Ramos (cell line): ENCODE measurements at regions not wholly inside any gene's neighbourhood (a gene's known extent, or its start where the extent isn't known, plus 50 kb on each side); places are given as distances from the start of the nearest gene placed in this dataset.
"Not testable (repeated sequence)": the region's sequence is repeated elsewhere in the genome, so short reads cannot be mapped to it uniquely, and the experiment has no call there.

Experiments used
- in situ Hi-C: fragments of 300-500 bp; cut with MboI; formaldehyde crosslinking; loops from one replicate; pipeline ENCODE4 v1.14.3; 2022; ENCODE audit warnings: low sequenced_read_pairs; ENCODE audit not compliant: unreplicated experiment

- in situ Hi-C loops, result not testable (repeated sequence)
Observed at GRCh38 chr13:44682416-44682815, 106.3 kb upstream of the TSC22D1 start.

DNA sequence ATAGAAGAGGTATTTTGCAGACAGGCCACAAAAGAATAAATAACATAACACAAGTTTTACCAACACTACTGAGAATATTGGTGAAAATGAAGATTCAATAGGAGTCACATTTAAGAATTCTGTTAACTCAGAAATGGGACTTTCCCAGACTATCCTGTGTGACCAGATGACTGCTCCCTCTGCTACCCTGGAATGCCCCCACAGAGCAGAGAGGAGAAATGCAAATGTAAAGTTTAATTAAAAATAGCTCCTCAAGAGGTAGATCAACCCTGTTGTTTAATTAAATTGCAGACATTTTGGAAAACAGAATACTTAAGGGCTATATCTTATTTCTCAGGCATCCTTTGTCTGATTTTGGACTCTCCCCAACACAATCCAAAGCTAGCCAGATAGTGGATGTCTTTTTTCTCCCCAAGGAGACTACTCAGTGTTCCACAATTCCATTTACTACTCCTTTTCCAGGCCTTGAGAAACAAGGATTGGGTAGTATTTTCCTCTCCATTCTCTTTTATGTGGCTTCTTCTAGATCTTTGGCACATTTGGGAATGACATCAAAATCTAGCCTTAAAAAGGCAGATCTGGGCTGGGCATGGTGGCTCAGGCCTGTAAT lies 104.7 kb upstream of the TSC22D1 start:
- in situ Hi-C loops, result no loop called here

DNA sequence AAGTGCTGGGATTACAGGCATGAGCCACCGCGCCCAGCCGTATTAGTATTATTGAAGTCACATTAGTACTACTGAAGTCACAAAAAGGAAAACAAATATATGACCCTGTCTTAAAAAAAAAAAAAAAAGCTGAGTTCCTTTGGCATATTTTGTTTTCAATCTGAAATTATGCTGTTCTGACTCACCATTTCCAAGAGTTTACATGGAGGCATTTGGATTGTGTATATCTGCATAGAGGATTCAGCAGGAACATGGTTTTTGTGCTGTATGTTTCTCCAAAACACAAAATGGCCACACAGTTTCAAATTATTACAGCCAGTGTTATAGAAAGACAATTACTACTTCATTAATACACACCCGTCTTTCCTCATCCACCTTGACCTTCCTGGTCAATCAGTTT lies 103.5 kb upstream of the TSC22D1 start:
- in situ Hi-C loops, result no loop called here

DNA sequence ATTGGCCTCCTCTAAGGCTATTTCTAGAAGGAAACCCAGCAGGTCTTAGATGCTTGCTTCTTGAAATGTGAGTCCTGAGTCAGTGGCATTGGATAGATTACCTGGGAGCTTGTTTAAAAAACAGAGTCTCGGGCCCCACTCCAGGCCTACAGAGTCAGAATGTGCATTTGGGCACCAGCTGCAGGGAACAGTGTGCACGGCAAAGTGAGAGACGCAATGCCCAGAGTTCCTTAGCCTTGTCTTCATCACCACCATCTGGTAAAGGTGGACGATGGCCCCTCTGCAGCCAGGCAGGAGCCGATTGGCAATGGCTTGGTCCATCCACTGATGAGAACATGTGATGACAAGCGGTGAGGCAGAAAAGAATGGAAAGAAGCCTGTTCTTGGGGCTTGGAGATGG lies 102.1 kb upstream of the TSC22D1 start:
- in situ Hi-C loops, result no loop called here

DNA sequence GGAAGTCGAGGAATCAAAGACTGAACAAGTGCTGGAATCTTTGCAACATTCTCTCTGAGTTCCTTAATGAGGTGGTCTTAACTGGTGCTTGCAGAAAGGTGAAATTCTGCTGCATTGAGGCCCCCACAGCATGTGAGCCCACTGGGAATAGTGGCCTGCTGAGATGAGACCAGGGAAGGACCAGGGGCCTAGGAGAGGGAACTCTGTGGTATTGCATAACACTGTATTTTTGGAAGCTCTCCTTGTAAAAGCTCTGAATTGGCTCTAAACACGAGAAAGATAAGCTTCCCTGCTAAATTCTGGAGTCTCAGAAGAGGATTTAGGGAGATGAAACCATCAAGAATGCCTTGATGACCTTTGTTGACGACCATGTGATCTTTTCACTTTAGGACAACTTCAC lies 100.4 kb upstream of the TSC22D1 start:
- in situ Hi-C loops, result no loop called here

- in situ Hi-C loops, result no loop called here
Observed at GRCh38 chr13:44669534-44669933, 93.4 kb upstream of the TSC22D1 start.

- in situ Hi-C loops, result no loop called here
Observed at GRCh38 chr13:44668688-44669087, 92.6 kb upstream of the TSC22D1 start.

DNA sequence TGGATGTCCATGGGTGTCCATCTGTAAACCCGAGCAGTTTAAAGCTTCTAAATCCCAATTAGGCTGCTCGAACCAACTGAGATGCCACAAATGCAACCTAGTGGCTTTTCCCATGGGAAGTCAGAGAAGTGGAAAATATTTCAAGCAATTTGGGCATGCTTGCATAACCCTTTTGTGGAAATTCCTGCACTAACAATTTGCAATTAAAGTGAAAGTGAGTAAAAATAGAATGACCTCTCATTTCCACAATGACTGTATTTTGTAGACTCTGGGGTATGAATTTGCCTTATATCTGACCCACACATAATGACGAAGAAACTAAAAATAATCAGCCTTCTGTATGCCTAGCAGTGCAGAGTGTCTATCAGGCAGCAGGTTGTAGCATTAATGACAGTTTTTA lies 91.8 kb upstream of the TSC22D1 start:
- in situ Hi-C loops, result no loop called here

- in situ Hi-C loops, result not testable (repeated sequence)
Observed at GRCh38 chr13:44666538-44666937, 90.4 kb upstream of the TSC22D1 start.

DNA sequence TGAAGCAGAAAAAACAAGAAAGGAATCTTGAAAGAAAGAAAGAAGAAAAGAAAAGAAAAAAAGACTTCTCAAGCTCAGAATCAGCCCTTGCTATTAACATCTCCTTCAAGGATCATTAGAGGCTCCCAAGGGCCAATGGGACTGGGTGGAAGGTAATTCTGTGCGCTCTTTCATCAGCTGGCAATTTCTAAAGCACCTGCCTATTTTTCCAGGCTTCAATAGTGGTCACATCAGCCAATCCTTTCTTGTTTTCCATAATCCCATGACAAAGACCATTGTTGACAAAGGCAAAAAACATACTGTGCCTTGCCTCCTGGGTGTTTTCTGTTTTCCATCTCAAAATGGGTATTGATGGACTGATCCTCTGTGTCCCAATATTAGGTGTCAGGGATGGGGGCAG lies 88.2 kb upstream of the TSC22D1 start:
- in situ Hi-C loops, result no loop called here

DNA sequence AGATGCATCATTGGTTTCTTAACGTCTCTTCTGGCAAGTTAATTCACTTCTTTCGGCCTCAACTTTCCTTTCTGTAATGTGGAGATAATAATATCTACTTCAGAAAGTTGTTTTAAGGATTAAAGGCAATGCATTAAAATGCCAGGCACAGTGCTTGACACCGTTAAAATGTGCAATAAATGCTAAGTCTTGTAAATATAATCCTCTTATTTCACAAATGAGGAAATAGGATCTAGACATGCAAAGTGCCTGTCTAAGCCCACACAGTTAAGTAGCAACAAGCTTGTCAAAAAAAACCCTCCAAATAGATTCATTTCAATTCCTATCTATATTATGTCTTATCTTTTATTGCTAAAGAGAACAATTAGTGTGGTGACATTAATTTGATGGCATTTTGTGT lies 86.4 kb upstream of the TSC22D1 start:
- in situ Hi-C loops, result no loop called here

DNA sequence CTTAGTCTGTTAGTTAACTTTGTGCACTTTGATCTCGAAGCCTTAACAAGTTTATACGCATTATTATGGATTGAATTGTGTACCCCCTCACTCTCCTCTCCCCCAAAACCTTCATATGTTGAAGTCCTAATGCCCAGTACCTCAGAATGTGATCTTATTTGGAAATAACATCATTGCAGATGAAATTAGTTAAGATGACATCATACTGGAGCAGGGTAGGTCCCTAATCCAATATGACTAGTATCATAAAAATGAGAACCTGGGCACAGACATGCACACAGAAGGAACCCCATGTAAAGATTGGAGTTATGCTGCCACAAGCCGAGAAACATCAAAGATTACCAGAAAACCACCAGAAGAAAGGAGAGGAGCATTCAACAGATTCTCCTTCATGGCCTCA lies 85.8 kb upstream of the TSC22D1 start:
- in situ Hi-C loops, result no loop called here

DNA sequence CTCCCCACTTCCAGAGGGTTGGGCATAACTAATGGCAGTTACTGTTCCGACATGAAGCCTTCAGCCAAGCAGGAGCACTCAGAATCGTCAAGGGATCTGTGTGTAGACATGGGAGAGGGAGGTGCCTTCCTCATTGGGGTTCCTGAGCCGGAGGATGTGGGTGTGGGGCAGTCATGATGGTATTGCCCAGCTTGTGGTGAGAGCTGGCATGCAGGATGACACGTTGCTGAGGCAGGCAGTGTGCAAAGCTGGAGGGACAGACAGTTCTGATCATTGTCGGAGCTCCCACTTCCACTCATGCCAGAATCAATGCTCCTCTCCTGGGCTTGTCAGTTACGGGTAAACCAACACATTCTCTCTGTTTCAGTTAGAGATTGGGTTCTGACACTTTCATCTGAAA lies 83.9 kb upstream of the TSC22D1 start:
- in situ Hi-C loops, result no loop called here

- in situ Hi-C loops, result no loop called here
Observed at GRCh38 chr13:44652962-44653660, 77.0 kb upstream of the TSC22D1 start.

- in situ Hi-C loops, result no loop called here
Observed at GRCh38 chr13:44652168-44652567, 76.0 kb upstream of the TSC22D1 start.

DNA sequence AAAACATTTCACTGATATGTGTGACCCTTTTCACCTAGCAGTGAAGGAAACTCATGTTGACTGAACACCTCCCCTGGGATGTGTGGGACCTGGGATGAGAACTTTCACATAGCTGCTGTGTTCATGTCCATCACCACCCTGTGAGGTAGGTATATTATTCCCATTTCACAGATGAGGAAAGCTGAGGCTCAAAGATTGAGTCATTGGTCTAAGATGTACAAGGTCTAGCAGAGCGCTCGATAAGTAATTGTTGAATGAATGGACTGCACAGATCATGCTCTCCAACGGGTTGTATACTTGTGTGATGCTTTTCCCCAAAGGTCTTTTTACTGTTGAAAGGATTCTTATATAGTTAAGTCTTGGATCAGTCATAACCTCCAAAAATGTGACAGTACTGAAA lies 75.6 kb upstream of the TSC22D1 start:
- in situ Hi-C loops, result no loop called here

DNA sequence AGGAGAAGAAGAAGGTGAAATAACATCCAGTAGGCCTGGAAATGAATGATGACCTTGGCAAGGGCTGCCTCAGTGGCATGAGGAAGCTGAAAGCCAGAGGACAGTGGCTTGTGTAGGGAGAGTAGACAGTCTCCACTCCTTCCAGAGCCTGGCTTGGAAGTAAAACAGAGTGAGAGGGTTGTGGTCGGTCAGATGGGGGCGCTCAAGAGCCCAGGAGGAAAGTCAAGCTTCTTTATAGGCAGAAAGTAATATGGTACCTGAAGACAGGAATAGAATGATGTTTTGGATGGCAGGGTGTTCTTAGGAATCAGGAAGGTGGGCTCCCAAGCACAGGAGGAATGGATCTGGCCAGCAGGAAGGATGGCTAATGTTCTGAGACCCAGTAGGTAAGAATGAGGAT lies 75.1 kb upstream of the TSC22D1 start:
- in situ Hi-C loops, result no loop called here

DNA sequence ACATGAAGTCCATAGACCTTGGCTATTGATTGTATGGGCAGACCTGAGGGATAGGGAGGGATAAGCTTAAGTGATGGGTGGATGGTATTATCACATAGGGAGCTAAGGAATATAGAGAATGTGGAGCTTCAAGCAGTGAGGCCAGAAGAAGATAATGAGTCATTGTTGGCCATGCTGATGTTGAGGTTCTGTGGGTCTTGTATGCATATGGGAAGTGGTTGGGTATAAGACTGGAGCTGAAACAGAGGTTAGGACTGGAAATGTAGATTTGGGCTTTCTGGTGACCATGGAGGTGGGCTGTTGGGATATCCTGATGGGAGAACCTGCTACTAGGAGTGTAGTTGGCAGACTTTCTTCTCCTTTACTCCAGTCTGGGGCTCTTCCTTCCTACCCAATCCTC lies 73.7 kb upstream of the TSC22D1 start:
- in situ Hi-C loops, result no loop called here

GRCh38 chr13:44649104-44649428 lies 72.9 kb upstream of the TSC22D1 start:
- in situ Hi-C loops, result no loop called here

DNA sequence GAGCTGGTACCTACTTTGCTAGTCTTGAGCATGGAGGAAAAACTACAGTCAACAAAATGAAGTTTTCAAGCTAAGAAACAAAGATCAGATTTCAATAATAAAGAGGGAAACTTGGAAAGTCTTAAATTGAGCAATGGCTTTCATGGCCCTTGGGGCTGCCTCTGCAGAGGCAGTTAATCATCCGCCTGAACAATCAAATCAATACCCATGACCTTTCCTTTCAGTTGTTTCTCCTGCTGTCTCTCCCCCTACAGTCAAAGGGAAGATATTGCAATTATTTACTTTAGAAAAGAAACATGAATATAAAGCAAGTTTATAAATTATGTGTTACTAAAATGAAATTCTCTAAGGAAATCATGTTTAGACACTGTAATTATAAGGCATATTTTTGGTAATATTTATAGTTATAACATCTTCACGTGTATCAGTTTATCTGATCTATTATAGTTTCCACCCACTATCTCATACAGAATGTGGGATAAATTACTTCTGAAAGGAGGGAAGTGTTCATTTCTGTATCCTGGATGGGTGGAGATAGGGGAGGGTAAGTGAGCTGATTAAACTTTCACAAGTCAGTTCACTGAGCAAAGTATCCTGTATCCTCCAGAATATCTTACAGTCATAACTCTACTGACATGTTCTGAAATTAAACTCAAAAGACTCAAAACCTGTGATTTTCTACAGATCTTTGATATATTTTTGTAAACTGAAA lies 72.4 kb upstream of the TSC22D1 start:
- in situ Hi-C loops, result no loop called here

DNA sequence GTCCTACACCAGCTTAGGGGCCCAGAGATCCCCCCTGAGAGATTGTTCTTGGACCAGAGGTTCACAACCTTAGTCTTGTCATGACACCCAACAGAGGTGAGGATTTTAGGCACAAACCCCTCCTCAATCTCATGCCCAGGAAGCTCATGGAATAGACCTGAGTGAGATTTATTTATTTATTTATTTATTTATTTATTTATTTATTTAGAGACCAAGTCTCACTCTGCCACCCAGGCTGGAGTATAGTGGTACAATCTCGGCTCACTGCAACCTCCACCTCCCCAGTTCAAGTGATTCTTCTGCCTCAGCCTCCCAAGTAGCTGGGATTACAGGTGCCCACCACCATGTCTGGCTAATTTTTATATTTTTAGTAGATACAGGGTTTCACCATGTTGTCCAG lies 71.4 kb upstream of the TSC22D1 start:
- in situ Hi-C loops, result not testable (repeated sequence)

DNA sequence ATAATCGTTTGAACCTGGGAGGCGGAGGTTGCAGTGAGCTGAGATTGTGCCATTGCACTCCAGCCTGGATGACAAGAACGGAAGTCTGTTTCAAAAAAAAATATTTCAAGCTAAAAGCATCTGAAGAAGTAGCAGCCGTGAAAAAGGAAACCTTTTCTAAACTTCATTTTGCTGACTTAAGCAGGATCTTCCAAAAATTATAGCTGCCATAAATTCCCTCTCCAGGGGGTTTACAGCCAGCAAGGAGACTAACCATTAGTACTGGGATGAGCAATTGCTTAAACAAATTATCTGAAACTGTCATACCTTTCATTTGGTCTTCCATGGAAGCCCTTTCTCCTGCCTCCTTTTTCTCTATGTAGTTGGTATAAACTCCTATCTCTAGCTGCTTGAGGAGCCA lies 69.9 kb upstream of the TSC22D1 start:
- in situ Hi-C loops, result no loop called here
